Fibroblast of the aortic adventitia (primary cell): ENCODE measurements at regions not wholly inside any gene's neighbourhood (a gene's known extent, or its start where the extent isn't known, plus 50 kb on each side); places are given as distances from the start of the nearest gene placed in this dataset.

ENCODE experiments used
- DNase-seq: peaks from one replicate; pipeline ENCODE4 v3.0.0-alpha.2; 2010; ENCODE audit warnings: low read depth
- H3K4me3 ChIP-seq: 2 replicates; pipeline ENCODE4 v1.5.1; 2011; ENCODE audit warnings: low read depth, mild to moderate bottlenecking, control low read depth, low read length, moderate library complexity
- CTCF ChIP-seq: IDR thresholded peaks from 2 replicates; pipeline ENCODE4 v1.5.1; 2011; ENCODE audit warnings: mild to moderate bottlenecking, low read length, control low read depth, inconsistent platforms; ENCODE audit not compliant: insufficient read depth

GRCh38 chr13:31067416-31068118 lies 94.1 kb downstream of the HSPH1 start:
- TF ChIP-seq CTCF, result no peak

GRCh38 chr13:31064636-31065035 lies 97.1 kb downstream of the HSPH1 start:
- H3K4me3 ChIP-seq, result no peak overlapping the region
- TF ChIP-seq CTCF, result no peak
- DNase-seq, result no peak

More at GRCh38 chr13:31067416-31068118, 94.1 kb downstream of the HSPH1 start:
- no peak overlapping the region for H3K4me3 ChIP-seq
- DNase-seq, result peak; percentile 77

GRCh38 chr13:31063772-31064171 lies 97.9 kb downstream of the HSPH1 start:
- DNase-seq, result no peak
- TF ChIP-seq CTCF, result no peak
- no peak overlapping the region for H3K4me3 ChIP-seq

- no peak for DNase-seq
- H3K4me3 ChIP-seq, result no peak overlapping the region
- TF ChIP-seq CTCF, result no peak
These were observed 101.0 kb downstream of the HSPH1 start for GRCh38 chr13:31060655-31061054.

GRCh38 chr13:31060220-31060619 lies 101.5 kb downstream of the HSPH1 start:
- H3K4me3 ChIP-seq, result no peak overlapping the region
- DNase-seq, result no peak
- TF ChIP-seq CTCF, result no peak

GRCh38 chr13:31057403-31058033 lies 104.2 kb downstream of the HSPH1 start:
- no peak overlapping the region for H3K4me3 ChIP-seq
- TF ChIP-seq CTCF, result no peak
- DNase-seq, result no peak
